K562 (cell line): ENCODE measurements at regions not wholly inside any gene's neighbourhood (a gene's known extent, or its start where the extent isn't known, plus 50 kb on each side); places are given as distances from the start of the nearest gene placed in this dataset.

Source experiments
- ATAC-seq: fragments of 200-7000 bp; cut with Tn5 transposase; 3 replicates; pipeline ENCODE4 v1.9.1; 2020; ENCODE audit warnings: moderate library complexity
- BruUV-seq: library from RNA; stranded (reverse); fragments of 400-500 nt; replicated peaks from 2 replicates; lab custom pipeline; 2021; lab: Mats Ljungman, UMichigan
- CTCF ChIA-PET: fragments of 300-600 bp; formaldehyde crosslinking; extraction: SDS; loops from one replicate; lab custom pipeline; 2021; ENCODE audit warnings: low intra/inter-chr PET ratio; lab: Yijun Ruan, JAX
- POLR2A ChIA-PET: fragments of 300-600, 350-650 bp; sonication (Branson Sonifier 250); formaldehyde crosslinking; extraction: SDS; loops from one replicate; lab custom pipeline; 2021; ENCODE audit warnings: antibody characterized with exemption, inconsistent platforms; lab: Yijun Ruan, JAX
- DNase-seq, 4 experiments: peaks; one replicate each; pipeline versions ENCODE4 v3.0.0 to v3.0.0-alpha.2; 2011 to 2018; ENCODE audit warnings: low spot score in 3 of 4, mixed read lengths in 3 of 4; ENCODE audit errors: extremely low read depth in 1 of 4
- FAIRE-seq: peaks from 2 replicates; lab custom pipeline; 2011; peaks lifted over from hg19 to GRCh38; lab: Jason Lieb, UNC
- H2AFZ ChIP-seq: 2 replicates; pipeline ENCODE4 v1.6.0; 2011; ENCODE audit warnings: low read depth, low read length, control low read depth, inconsistent platforms
- H3K27ac ChIP-seq: fragments of 200-600 bp; 3 replicates; pipeline ENCODE4 v1.8.0; 2011; ENCODE audit warnings: low read depth, mild to moderate bottlenecking, control low read depth, inconsistent platforms, low read length, moderate library complexity, mixed read lengths; ENCODE audit errors: extremely low read depth
- H3K27me3 ChIP-seq, 2 experiments: fragments of 300-600 bp in 1 of 2; 2 replicates in 1 of 2; 3 replicates in 1 of 2; pipeline versions ENCODE4 v1.6.0 to v1.8.0; 2011; ENCODE audit warnings: inconsistent platforms in 2 of 2, low read length in 2 of 2, mild to moderate bottlenecking in 1 of 2, mixed read lengths in 1 of 2, moderate library complexity in 1 of 2; ENCODE audit not compliant: control insufficient read depth in 2 of 2, insufficient read depth in 2 of 2
- H3K36me3 ChIP-seq: fragments of 300-600 bp; 3 replicates; pipeline ENCODE4 v1.8.0; 2011; ENCODE audit warnings: mild to moderate bottlenecking, low read length, inconsistent platforms; ENCODE audit not compliant: control insufficient read depth, insufficient read depth
- H3K4me1 ChIP-seq, 2 experiments: fragments of 200-600 bp in 1 of 2; replicated peaks in 1 of 2; 2 replicates in 1 of 2; 3 replicates in 1 of 2; pipeline versions ENCODE4 v1.5.1 to v1.8.0; 2011; ENCODE audit warnings: inconsistent platforms in 2 of 2, low read length in 2 of 2, mild to moderate bottlenecking in 1 of 2, mixed read lengths in 1 of 2, moderate library complexity in 1 of 2; ENCODE audit not compliant: control insufficient read depth in 2 of 2, insufficient read depth in 2 of 2
- H3K4me2 ChIP-seq: 2 replicates; pipeline ENCODE4 v1.6.1; 2011; ENCODE audit warnings: low read length, control low read depth, inconsistent platforms, mixed read lengths; ENCODE audit not compliant: insufficient read depth
- H3K4me3 ChIP-seq: fragments of 200-600 bp; sonication (generic), shearing (Covaris generic); 2 replicates; pipeline ENCODE4 v1.5.1; 2016; ENCODE audit warnings: control low read depth, inconsistent platforms
- H3K79me2 ChIP-seq: fragments of 200-600 bp; 3 replicates; pipeline ENCODE4 v1.8.0; 2011; ENCODE audit warnings: low read length, inconsistent platforms; ENCODE audit not compliant: control insufficient read depth, insufficient read depth
- H3K9ac ChIP-seq, 2 experiments: 2 replicates each; pipeline versions ENCODE4 v1.6.0 to v1.6.1; 2011; ENCODE audit warnings: low read depth in 2 of 2, low read length in 2 of 2, control low read depth in 1 of 2, inconsistent platforms in 1 of 2, mild to moderate bottlenecking in 1 of 2, mixed read lengths in 1 of 2; ENCODE audit not compliant: insufficient read depth in 1 of 2
- H3K9me1 ChIP-seq: one replicate; pipeline ENCODE4 v1.6.0; 2011; ENCODE audit warnings: inconsistent platforms, mild to moderate bottlenecking, low read length, moderate library complexity; ENCODE audit not compliant: control insufficient read depth, insufficient read depth
- H3K9me3 ChIP-seq: replicated peaks from 2 replicates; pipeline ENCODE4 v1.5.1; 2011; ENCODE audit warnings: low read depth, low read length, inconsistent platforms; ENCODE audit not compliant: control insufficient read depth, insufficient read depth
- H4K20me1 ChIP-seq: replicated peaks from 2 replicates; pipeline ENCODE4 v1.6.1; 2011; ENCODE audit warnings: low read length, inconsistent platforms, mixed read lengths; ENCODE audit not compliant: control insufficient read depth, insufficient read depth
- EZH2 ChIP-seq: IDR thresholded peaks from 2 replicates; pipeline ENCODE4 v1.6.1; 2012; ENCODE audit warnings: low read depth, mild to moderate bottlenecking, inconsistent platforms, low read length, borderline replicate concordance
- JUND ChIP-seq, 2 experiments: IDR thresholded peaks; 2 replicates in 1 of 2; 3 replicates in 1 of 2; pipeline ENCODE4 v1.6.1; 2011; ENCODE audit warnings: borderline replicate concordance in 2 of 2, low read depth in 2 of 2, low read length in 2 of 2, improper control_type of control experiment in 1 of 2, missing biosample characterization in 1 of 2, missing genetic modification characterization in 1 of 2, missing genetic modification reagents in 1 of 2
- POLR2H ChIP-seq: IDR thresholded peaks from 2 replicates; pipeline ENCODE4 v1.6.1; 2016; ENCODE audit warnings: missing genetic modification characterization, low read depth, mild to moderate bottlenecking, control low read depth, missing compliant biosample characterization, moderate library complexity
- SREBF2 ChIP-seq: sonication (generic); formaldehyde crosslinking; IDR thresholded peaks from 2 replicates; pipeline ENCODE4 v1.4.0; 2020; ENCODE audit warnings: mild to moderate bottlenecking, missing genetic modification reagents
- TCF7L2 ChIP-seq: fragments of 150-350 bp; IDR thresholded peaks from 2 replicates; pipeline ENCODE4 v1.6.1; 2016; ENCODE audit warnings: low read depth, mild to moderate bottlenecking, low read length, moderate library complexity
- ZKSCAN8 ChIP-seq: fragments of 200-800 bp; sonication (Bioruptor generic); IDR thresholded peaks from 2 replicates; pipeline ENCODE4 v1.6.1; 2016; ENCODE audit warnings: missing genetic modification characterization, missing compliant biosample characterization
- WGBS: fragments of 100-300 bp; shearing (Covaris generic); methylation state at CpG from one replicate; pipeline ENCODE4 v1.1.6; 2016; ENCODE audit warnings: low coverage, mixed read lengths; ENCODE audit not compliant: insufficient coverage; ENCODE audit errors: missing lambda C conversion rate; 5-methylcytosine and 5-hydroxymethylcytosine counted together
- in situ Hi-C: fragments of 300-500 bp; cut with MboI; formaldehyde crosslinking; loops from 4 replicates; pipeline ENCODE4 v1.15.0; 2018; ENCODE audit warnings: inconsistent platforms, mixed read lengths
- intact Hi-C: fragments of 100-400 bp; cut with micrococcal nuclease; formaldehyde crosslinking; loops from 2 replicates; pipeline ENCODE4 v1.14.2; 2022
- TF ChIP-seq, protein P1 (sequence below): fragments of 450-650 bp; formaldehyde crosslinking; IDR thresholded peaks from 2 replicates; pipeline ENCODE4 v1.4.0; 2022; ENCODE audit warnings: missing genetic modification characterization
- TF ChIP-seq, protein P2 (sequence below): fragments of 450-650 bp; conservative IDR thresholded peaks from 2 replicates; pipeline ENCODE4 v1.6.1; 2016; ENCODE audit warnings: missing genetic modification characterization, low read depth, mild to moderate bottlenecking, control low read depth, missing compliant biosample characterization
- TF ChIP-seq, protein P3 (sequence below): fragments of 450-650 bp; IDR thresholded peaks from 2 replicates; pipeline ENCODE4 v1.6.1; 2016; ENCODE audit warnings: borderline replicate concordance
- TF ChIP-seq, protein P4 (sequence below): fragments of 450-650 bp; formaldehyde crosslinking; IDR thresholded peaks from 2 replicates; pipeline ENCODE4 v1.4.0; 2020; ENCODE audit warnings: mild to moderate bottlenecking

DNA sequence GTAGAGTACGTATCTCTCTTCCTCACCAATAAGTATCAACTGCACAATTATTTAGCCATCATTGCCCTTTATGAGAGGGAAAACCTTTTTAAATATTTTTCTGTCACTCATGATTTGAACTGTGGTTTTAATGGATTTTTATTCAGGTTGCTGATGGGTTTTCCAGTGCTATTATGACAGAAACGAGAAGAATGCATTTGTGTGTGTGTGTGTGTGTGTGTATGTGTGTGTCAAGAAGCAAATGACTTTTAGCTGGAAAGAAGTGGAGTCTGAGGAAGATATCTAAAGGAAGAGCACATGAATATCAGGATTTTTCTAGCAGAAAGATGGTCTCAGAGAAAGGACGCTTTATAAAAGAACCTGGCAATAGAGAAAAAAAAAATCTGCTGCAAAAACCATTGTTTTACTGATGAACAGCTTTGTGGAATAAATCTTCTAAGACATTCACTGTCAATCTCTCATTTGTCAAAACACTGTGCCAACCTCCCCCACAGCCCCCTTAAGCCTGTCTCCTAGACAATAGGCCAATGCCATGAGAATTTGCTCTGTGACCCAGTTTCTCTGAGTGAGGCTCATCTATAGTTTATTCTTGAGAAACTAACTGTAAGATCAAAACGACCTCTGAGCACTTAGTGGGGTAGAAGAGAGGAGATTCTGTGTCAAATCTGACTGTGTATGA, 417.7 kb downstream of the FLRT2 start (continued):
- TF ChIP-seq, protein P1, sequence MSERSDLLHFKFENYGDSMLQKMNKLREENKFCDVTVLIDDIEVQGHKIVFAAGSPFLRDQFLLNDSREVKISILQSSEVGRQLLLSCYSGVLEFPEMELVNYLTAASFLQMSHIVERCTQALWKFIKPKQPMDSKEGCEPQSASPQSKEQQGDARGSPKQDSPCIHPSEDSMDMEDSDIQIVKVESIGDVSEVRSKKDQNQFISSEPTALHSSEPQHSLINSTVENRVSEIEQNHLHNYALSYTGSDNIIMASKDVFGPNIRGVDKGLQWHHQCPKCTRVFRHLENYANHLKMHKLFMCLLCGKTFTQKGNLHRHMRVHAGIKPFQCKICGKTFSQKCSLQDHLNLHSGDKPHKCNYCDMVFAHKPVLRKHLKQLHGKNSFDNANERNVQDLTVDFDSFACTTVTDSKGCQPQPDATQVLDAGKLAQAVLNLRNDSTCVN (CRISPR knock-in tag): no peak
- TF ChIP-seq TCF7L2 (no peak), ZKSCAN8 (CRISPR knock-in tag) (no peak), SREBF2 (CRISPR knock-in tag) (no peak), POLR2H (tag) (no peak)
- TF ChIP-seq, protein P2, sequence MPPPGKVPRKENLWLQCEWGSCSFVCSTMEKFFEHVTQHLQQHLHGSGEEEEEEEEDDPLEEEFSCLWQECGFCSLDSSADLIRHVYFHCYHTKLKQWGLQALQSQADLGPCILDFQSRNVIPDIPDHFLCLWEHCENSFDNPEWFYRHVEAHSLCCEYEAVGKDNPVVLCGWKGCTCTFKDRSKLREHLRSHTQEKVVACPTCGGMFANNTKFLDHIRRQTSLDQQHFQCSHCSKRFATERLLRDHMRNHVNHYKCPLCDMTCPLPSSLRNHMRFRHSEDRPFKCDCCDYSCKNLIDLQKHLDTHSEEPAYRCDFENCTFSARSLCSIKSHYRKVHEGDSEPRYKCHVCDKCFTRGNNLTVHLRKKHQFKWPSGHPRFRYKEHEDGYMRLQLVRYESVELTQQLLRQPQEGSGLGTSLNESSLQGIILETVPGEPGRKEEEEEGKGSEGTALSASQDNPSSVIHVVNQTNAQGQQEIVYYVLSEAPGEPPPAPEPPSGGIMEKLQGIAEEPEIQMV (tag): no peak

DNA sequence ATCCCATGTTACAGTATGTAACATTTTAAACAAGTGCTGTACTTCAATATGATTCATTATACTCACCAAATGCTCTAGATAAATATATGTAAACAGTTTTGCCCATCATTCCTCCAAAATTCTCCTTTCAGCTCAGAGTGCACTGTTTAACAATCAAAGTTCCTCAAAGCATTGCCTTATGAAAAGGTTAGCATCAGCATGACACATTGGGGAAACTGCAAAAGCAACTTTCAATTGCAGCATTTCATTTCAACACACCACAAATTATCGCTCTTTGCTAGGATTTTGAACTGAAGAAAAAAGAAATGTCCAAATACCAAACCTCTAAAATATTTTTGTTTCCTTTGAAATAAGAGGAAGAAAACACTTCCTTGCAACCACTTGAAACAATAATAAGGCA, 413.2 kb downstream of the FLRT2 start:
- CTCF ChIA-PET: no interaction called here
- POLR2A ChIA-PET: no interaction called here
- TF ChIP-seq, protein P3, sequence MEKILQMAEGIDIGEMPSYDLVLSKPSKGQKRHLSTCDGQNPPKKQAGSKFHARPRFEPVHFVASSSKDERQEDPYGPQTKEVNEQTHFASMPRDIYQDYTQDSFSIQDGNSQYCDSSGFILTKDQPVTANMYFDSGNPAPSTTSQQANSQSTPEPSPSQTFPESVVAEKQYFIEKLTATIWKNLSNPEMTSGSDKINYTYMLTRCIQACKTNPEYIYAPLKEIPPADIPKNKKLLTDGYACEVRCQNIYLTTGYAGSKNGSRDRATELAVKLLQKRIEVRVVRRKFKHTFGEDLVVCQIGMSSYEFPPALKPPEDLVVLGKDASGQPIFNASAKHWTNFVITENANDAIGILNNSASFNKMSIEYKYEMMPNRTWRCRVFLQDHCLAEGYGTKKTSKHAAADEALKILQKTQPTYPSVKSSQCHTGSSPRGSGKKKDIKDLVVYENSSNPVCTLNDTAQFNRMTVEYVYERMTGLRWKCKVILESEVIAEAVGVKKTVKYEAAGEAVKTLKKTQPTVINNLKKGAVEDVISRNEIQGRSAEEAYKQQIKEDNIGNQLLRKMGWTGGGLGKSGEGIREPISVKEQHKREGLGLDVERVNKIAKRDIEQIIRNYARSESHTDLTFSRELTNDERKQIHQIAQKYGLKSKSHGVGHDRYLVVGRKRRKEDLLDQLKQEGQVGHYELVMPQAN: no peak
- TF ChIP-seq JUND (IDR thresholded peaks at IDR 0.05; ENCODE audit: borderline replicate concordance, low read depth, low read length) (no peak), JUND (tag; IDR thresholded peaks at IDR 0.05; ENCODE audit: borderline replicate concordance, low read depth, low read length) (no peak), EZH2 (no peak)
- TF ChIP-seq, protein P4, sequence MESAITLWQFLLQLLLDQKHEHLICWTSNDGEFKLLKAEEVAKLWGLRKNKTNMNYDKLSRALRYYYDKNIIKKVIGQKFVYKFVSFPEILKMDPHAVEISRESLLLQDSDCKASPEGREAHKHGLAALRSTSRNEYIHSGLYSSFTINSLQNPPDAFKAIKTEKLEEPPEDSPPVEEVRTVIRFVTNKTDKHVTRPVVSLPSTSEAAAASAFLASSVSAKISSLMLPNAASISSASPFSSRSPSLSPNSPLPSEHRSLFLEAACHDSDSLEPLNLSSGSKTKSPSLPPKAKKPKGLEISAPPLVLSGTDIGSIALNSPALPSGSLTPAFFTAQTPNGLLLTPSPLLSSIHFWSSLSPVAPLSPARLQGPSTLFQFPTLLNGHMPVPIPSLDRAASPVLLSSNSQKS (CRISPR knock-in tag): no peak

More for the DNA sequence above, 413.2 kb downstream of the FLRT2 start:
- H3K9me3 ChIP-seq: no peaks in the 10 kb centered on the region
- WGBS: 0% methylated on average over 1 of the region's 1 CpG
- FAIRE-seq (no peak), DNase-seq (no peak), ATAC-seq (no peak)
- H3K4me3 ChIP-seq: no peak overlapping the region
- intact Hi-C loops: no loop called here
- no peak overlapping the region for H2AFZ ChIP-seq
- H3K4me2 ChIP-seq: no peak overlapping the region
- in situ Hi-C loops: no loop called here
- no TSS peak for BruUV-seq
- H3K4me1 ChIP-seq: no peaks in the 10 kb centered on the region
- no peaks in the 10 kb centered on the region for H3K27me3 ChIP-seq
- no peaks in the 10 kb centered on the region for H3K79me2 ChIP-seq
- H3K9ac ChIP-seq: no peak overlapping the region
- H3K27ac ChIP-seq: no peak overlapping the region
- H3K36me3 ChIP-seq: no peaks in the 10 kb centered on the region
- no peaks in the 10 kb centered on the region for H3K9me1 ChIP-seq
- H4K20me1 ChIP-seq: no peaks in the 10 kb centered on the region
